ENCODE measurements at regions not wholly inside any gene's neighbourhood (a gene's known extent, or its start where the extent isn't known, plus 50 kb on each side); places are given as distances from the start of the nearest gene placed in this dataset.

DNA sequence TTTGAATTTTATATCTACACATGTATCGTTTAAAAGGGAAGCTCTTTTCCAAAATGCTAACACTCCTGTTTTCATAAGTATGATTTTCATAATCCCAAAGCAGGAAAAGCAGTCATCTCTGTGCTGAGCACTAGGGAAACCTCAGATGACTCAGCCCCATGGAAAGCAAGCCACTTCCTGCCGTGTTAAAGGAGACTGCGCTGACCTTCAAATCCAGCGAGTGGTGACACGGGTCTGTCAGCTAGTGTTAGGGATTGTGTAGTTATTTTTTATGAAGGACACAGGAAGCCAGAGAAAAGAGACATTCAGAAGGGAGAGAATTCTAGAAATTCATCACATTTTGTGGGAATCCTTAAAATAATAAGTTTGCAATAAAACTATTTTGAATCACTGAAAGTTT, 57.0 kb upstream of the CD93 start (continued):
- TF ChIP-seq U2AF1 (optimal IDR thresholded peaks at IDR 0.05; ENCODE audit: low read depth, low read length) (no peak), MYC (IDR thresholded peaks at IDR 0.05; ENCODE audit: low read depth, low read length) (no peak), MYC (CRISPR knock-in tag; IDR thresholded peaks at IDR 0.05; ENCODE audit: borderline replicate concordance, low read depth) (no peak), IFI16 (CRISPR knock-in tag; IDR thresholded peaks at IDR 0.05) (no peak), RBM25 (IDR thresholded peaks at IDR 0.05; ENCODE audit: low read depth, low read length, severe bottlenecking) (no peak), ZKSCAN3 (CRISPR knock-in tag; IDR thresholded peaks at IDR 0.05) (no peak), ZNF165 (CRISPR knock-in tag; IDR thresholded peaks at IDR 0.05; ENCODE audit: borderline replicate concordance) (no peak), POLR2H (tag; IDR thresholded peaks at IDR 0.05; ENCODE audit: low read depth) (0 out of 2 replicates have a peak, but pooled peaks have one; percentile 29), ERF (CRISPR knock-in tag; IDR thresholded peaks at IDR 0.05) (no peak), SRSF1 (IDR thresholded peaks at IDR 0.05; ENCODE audit: low read depth, low read length) (no peak), SRF (CRISPR knock-in tag; IDR thresholded peaks at IDR 0.05) (no peak), DIDO1 (tag; IDR thresholded peaks at IDR 0.05; ENCODE audit: low read depth) (no peak), FOXA3 (CRISPR knock-in tag; conservative IDR thresholded peaks at IDR 0.05 in 1 of 2, IDR thresholded peaks at IDR 0.05 in 1 of 2) (no peak), MYBL2 (IDR thresholded peaks at IDR 0.05; ENCODE audit: low read depth) (no peak), MYBL2 (CRISPR knock-in tag; IDR thresholded peaks at IDR 0.05; ENCODE audit: borderline replicate concordance) (no peak), GATA2 (CRISPR knock-in tag; IDR thresholded peaks at IDR 0.05) (no peak)
- TF ChIP-seq, protein P1, sequence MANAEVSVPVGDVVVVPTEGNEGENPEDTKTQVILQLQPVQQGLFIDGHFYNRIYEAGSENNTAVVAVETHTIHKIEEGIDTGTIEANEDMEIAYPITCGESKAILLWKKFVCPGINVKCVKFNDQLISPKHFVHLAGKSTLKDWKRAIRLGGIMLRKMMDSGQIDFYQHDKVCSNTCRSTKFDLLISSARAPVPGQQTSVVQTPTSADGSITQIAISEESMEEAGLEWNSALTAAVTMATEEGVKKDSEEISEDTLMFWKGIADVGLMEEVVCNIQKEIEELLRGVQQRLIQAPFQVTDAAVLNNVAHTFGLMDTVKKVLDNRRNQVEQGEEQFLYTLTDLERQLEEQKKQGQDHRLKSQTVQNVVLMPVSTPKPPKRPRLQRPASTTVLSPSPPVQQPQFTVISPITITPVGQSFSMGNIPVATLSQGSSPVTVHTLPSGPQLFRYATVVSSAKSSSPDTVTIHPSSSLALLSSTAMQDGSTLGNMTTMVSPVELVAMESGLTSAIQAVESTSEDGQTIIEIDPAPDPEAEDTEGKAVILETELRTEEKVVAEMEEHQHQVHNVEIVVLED (CRISPR knock-in tag; IDR thresholded peaks at IDR 0.05), result no peak
- TF ChIP-seq, protein P2, sequence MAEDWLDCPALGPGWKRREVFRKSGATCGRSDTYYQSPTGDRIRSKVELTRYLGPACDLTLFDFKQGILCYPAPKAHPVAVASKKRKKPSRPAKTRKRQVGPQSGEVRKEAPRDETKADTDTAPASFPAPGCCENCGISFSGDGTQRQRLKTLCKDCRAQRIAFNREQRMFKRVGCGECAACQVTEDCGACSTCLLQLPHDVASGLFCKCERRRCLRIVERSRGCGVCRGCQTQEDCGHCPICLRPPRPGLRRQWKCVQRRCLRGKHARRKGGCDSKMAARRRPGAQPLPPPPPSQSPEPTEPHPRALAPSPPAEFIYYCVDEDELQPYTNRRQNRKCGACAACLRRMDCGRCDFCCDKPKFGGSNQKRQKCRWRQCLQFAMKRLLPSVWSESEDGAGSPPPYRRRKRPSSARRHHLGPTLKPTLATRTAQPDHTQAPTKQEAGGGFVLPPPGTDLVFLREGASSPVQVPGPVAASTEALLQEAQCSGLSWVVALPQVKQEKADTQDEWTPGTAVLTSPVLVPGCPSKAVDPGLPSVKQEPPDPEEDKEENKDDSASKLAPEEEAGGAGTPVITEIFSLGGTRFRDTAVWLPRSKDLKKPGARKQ (CRISPR knock-in tag; IDR thresholded peaks at IDR 0.05), result no peak
- TF ChIP-seq, protein P3, sequence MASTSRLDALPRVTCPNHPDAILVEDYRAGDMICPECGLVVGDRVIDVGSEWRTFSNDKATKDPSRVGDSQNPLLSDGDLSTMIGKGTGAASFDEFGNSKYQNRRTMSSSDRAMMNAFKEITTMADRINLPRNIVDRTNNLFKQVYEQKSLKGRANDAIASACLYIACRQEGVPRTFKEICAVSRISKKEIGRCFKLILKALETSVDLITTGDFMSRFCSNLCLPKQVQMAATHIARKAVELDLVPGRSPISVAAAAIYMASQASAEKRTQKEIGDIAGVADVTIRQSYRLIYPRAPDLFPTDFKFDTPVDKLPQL (IDR thresholded peaks at IDR 0.05; ENCODE audit: extremely low read depth, insufficient read length), result no peak
- TF ChIP-seq, protein P4, sequence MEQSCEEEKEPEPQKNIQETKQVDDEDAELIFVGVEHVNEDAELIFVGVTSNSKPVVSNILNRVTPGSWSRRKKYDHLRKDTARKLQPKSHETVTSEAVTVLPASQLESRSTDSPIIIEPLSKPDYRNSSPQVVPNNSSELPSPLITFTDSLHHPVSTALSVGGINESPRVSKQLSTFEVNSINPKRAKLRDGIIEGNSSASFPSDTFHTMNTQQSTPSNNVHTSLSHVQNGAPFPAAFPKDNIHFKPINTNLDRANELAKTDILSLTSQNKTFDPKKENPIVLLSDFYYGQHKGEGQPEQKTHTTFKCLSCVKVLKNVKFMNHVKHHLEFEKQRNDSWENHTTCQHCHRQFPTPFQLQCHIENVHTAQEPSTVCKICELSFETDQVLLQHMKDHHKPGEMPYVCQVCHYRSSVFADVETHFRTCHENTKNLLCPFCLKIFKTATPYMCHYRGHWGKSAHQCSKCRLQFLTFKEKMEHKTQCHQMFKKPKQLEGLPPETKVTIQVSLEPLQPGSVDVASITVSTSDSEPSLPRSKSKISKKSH (CRISPR knock-in tag; IDR thresholded peaks at IDR 0.05), result no peak
- TF ChIP-seq, protein P5, sequence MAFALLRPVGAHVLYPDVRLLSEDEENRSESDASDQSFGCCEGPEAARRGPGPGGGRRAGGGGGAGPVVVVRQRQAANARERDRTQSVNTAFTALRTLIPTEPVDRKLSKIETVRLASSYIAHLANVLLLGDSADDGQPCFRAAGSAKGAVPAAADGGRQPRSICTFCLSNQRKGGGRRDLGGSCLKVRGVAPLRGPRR (CRISPR knock-in tag; IDR thresholded peaks at IDR 0.05), result no peak
